MM.1S (cell line): ENCODE measurements at regions not wholly inside any gene's neighbourhood (a gene's known extent, or its start where the extent isn't known, plus 50 kb on each side); places are given as distances from the start of the nearest gene placed in this dataset.
"Not testable (repeated sequence)": the region's sequence is repeated elsewhere in the genome, so short reads cannot be mapped to it uniquely, and the experiment has no call there.

Source experiments
- DNase-seq: peaks from one replicate; pipeline ENCODE4 v3.0.0-alpha.2; 2015
- H2AFZ ChIP-seq: fragments of 300-600 bp; sonication (generic); 2 replicates; pipeline ENCODE4 v1.6.0; 2016; ENCODE audit warnings: antibody characterized with exemption, low read length
- H3F3A ChIP-seq: fragments of 300-600 bp; sonication (generic); 2 replicates; pipeline ENCODE4 v1.6.1; 2016; ENCODE audit warnings: mild to moderate bottlenecking, antibody characterized with exemption, low read length, moderate library complexity, mixed read lengths; ENCODE audit not compliant: insufficient read depth
- H3K27ac ChIP-seq: fragments of 300-600 bp; sonication (generic); 2 replicates; pipeline ENCODE4 v1.5.1; 2016; ENCODE audit warnings: mild to moderate bottlenecking, low read length
- H3K27me3 ChIP-seq: fragments of 300-600 bp; sonication (generic); replicated peaks from 2 replicates; pipeline ENCODE4 v1.6.0; 2016; ENCODE audit warnings: low read length; ENCODE audit not compliant: insufficient read depth
- H3K36me3 ChIP-seq: fragments of 300-600 bp; sonication (generic); replicated peaks from 2 replicates; pipeline ENCODE4 v1.6.1; 2016; ENCODE audit warnings: mild to moderate bottlenecking, low read length, mixed read lengths; ENCODE audit not compliant: insufficient read depth
- H3K4me1 ChIP-seq: fragments of 300-600 bp; sonication (generic); 2 replicates; pipeline ENCODE4 v1.6.1; 2016; ENCODE audit warnings: low read length, mixed read lengths
- H3K4me2 ChIP-seq: fragments of 300-600 bp; sonication (generic); 2 replicates; pipeline ENCODE4 v1.6.0; 2016; ENCODE audit warnings: low read depth, low read length
- H3K4me3 ChIP-seq: fragments of 300-600 bp; sonication (generic); 2 replicates; pipeline ENCODE4 v1.5.1; 2016; ENCODE audit warnings: low read length, mixed read lengths
- H3K79me2 ChIP-seq: fragments of 300-600 bp; sonication (generic); 2 replicates; pipeline ENCODE4 v1.6.1; 2016; ENCODE audit warnings: mixed run types, low read length, mixed read lengths
- H3K9ac ChIP-seq: fragments of 300-600 bp; sonication (generic); 2 replicates; pipeline ENCODE4 v1.6.1; 2016; ENCODE audit warnings: low read length, mixed read lengths
- H3K9me2 ChIP-seq: fragments of 300-600 bp; sonication (generic); replicated peaks from 2 replicates; pipeline ENCODE4 v1.6.1; 2016; ENCODE audit warnings: mild to moderate bottlenecking, low read length, mixed read lengths; ENCODE audit not compliant: insufficient read depth
- H3K9me3 ChIP-seq: fragments of 300-600 bp; sonication (generic); replicated peaks from 2 replicates; pipeline ENCODE4 v1.6.1; 2016; ENCODE audit warnings: mild to moderate bottlenecking, low read length, mixed read lengths; ENCODE audit not compliant: insufficient read depth
- H4K20me1 ChIP-seq: fragments of 300-600 bp; sonication (generic); 2 replicates; pipeline ENCODE4 v1.6.1; 2016; ENCODE audit warnings: mild to moderate bottlenecking, low read length, moderate library complexity, mixed read lengths; ENCODE audit not compliant: insufficient read depth
- EZH2 ChIP-seq: fragments of 300-600 bp; sonication (generic); optimal IDR thresholded peaks from 2 replicates; pipeline ENCODE3; 2017; ENCODE audit warnings: low read depth, mild to moderate bottlenecking, antibody characterized with exemption, low read length, mixed read lengths
- EZH2phosphoT487 ChIP-seq: fragments of 300-600 bp; sonication (generic); IDR thresholded peaks from 2 replicates; pipeline ENCODE4 v1.6.1; 2018; ENCODE audit warnings: antibody characterized with exemption, low read length
- TF ChIP-seq, protein P1 (sequence below): fragments of 300-600 bp; sonication (generic); IDR thresholded peaks from 2 replicates; pipeline ENCODE4 v1.5.1; 2016; ENCODE audit warnings: antibody characterized with exemption, low read length, mixed read lengths

DNA sequence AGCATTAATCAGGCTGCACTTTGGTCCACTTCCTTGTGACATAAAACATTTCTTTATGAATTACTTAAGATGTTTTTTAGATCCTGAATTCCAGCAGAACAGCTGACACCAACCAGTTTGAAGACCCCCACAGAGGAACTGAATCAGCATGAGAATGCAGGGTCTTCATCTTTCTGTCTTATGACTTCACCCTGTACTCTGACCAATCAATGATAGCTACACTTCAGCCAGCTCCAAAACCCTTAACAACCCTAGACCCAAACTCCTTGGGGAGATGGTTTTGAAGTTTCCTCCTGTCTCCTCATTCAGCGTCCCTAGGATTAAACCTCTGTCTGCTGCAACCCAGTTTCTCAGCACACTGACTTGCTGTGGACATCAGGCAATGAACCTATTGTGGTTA, 175.0 kb downstream of the CTH start:
- Histone ChIP-seq H3K4me2 (no peak overlapping the region), H3F3A (no peaks in the 10 kb centered on the region), H3K79me2 (no peaks in the 10 kb centered on the region), H3K4me1 (no peaks in the 10 kb centered on the region), H2AFZ (no peak overlapping the region), H4K20me1 (no peaks in the 10 kb centered on the region), H3K4me3 (no peak overlapping the region), H3K9me3 (no peaks in the 10 kb centered on the region), H3K27ac (no peak overlapping the region), H3K27me3 (no peaks in the 10 kb centered on the region), H3K36me3 (no peaks in the 10 kb centered on the region), H3K9ac (no peak overlapping the region), H3K9me2 (no peaks in the 10 kb centered on the region)
- TF ChIP-seq, protein P1, sequence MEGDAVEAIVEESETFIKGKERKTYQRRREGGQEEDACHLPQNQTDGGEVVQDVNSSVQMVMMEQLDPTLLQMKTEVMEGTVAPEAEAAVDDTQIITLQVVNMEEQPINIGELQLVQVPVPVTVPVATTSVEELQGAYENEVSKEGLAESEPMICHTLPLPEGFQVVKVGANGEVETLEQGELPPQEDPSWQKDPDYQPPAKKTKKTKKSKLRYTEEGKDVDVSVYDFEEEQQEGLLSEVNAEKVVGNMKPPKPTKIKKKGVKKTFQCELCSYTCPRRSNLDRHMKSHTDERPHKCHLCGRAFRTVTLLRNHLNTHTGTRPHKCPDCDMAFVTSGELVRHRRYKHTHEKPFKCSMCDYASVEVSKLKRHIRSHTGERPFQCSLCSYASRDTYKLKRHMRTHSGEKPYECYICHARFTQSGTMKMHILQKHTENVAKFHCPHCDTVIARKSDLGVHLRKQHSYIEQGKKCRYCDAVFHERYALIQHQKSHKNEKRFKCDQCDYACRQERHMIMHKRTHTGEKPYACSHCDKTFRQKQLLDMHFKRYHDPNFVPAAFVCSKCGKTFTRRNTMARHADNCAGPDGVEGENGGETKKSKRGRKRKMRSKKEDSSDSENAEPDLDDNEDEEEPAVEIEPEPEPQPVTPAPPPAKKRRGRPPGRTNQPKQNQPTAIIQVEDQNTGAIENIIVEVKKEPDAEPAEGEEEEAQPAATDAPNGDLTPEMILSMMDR, result no peak
- TF ChIP-seq EZH2phosphoT487, result no peak
- DNase-seq, result no peak

DNA sequence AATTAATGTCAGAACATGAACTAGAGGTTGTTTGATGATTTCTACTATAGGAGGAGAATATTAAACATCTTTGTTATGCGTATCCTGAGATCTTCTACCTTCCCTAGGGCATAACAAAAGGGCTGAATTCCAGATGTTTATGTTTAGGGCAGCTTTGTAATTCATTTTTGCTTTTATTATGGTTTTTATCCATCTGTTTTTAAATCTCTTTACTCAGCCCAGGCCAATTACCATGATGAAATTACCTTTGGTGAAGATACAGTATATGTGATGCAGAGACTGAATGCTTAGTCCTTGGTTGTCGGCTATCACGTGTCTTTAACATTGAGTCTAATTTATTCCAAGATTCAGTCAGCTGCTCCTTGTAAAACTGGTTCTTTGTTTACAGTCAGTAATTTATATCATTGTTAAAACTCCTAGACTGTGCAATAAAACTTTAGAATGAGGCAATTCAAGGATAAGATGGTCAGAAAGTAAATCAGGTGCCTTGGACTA, 176.9 kb downstream of the CTH start:
- H3F3A ChIP-seq, result no peaks in the 10 kb centered on the region
- no peaks in the 10 kb centered on the region for H3K9me3 ChIP-seq
- no peaks in the 10 kb centered on the region for H3K9me2 ChIP-seq
- no peak overlapping the region for H3K9ac ChIP-seq
- no peak overlapping the region for H3K4me2 ChIP-seq
- TF ChIP-seq EZH2, result no peak
- TF ChIP-seq, protein P1, result no peak
- no peak for TF ChIP-seq EZH2phosphoT487
- DNase-seq, result no peak
- no peaks in the 10 kb centered on the region for H3K36me3 ChIP-seq
- no peaks in the 10 kb centered on the region for H3K79me2 ChIP-seq
- H4K20me1 ChIP-seq, result no peaks in the 10 kb centered on the region
- H3K27me3 ChIP-seq, result no peaks in the 10 kb centered on the region
- H3K4me3 ChIP-seq, result no peak overlapping the region
- no peaks in the 10 kb centered on the region for H3K4me1 ChIP-seq
- H3K27ac ChIP-seq, result no peak overlapping the region
- H2AFZ ChIP-seq, result no peak overlapping the region

DNA sequence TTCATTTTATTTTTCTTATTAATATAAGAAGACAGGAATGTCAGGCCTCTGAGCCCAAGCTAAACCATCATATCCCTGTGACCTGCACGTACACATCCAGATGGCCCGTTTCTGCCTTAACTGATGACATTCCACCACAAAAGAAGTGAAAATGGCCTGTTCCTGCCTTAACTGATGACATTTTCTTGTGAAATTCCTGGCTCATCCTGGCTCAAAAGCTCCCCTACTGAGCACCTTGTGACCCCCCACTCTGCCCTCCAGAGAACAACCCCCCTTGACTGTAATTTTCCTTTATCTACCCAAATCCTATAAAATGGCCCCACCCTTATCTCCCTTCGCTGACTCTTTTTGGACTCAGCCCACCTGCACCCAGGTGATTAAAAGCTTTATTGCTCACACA, 182.5 kb downstream of the CTH start:
- H3F3A ChIP-seq, H3K9me3 ChIP-seq, H3K36me3 ChIP-seq, H3K79me2 ChIP-seq, H4K20me1 ChIP-seq, H3K9ac ChIP-seq, H3K9me2 ChIP-seq, H3K4me3 ChIP-seq, DNase-seq, H2AFZ ChIP-seq, H3K4me2 ChIP-seq, H3K4me1 ChIP-seq, H3K27me3 ChIP-seq, H3K27ac ChIP-seq: not testable (repeated sequence)

DNA sequence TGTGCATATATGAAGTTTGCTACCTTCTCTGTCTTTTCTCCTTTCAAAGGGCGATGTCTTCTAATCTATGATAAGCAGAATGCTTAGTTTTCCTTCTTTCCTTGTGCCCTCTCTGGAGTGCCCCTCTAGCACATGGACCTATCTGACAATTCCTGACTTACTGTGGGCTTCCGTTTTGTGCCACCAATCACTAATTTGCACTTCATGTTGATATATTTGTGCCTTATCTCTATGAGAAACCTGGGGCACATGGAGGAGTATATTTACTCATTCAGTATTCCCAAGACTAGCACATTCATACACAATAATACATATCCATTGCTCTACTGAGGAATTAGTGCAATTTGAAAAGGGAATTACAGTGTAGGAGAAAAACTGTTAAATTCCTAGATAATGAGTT, 197.7 kb downstream of the CTH start:
- H3K4me3 ChIP-seq, result no peak overlapping the region
- H3K9me3 ChIP-seq, result no peaks in the 10 kb centered on the region
- no peak overlapping the region for H3K9ac ChIP-seq
- no peak overlapping the region for H3K4me2 ChIP-seq
- H3K9me2 ChIP-seq, result no peaks in the 10 kb centered on the region
- no peaks in the 10 kb centered on the region for H3K4me1 ChIP-seq
- no peaks in the 10 kb centered on the region for H3K36me3 ChIP-seq
- H3F3A ChIP-seq, result no peaks in the 10 kb centered on the region
- no peak overlapping the region for H2AFZ ChIP-seq
- H3K27ac ChIP-seq, result no peak overlapping the region
- no peaks in the 10 kb centered on the region for H3K79me2 ChIP-seq
- H4K20me1 ChIP-seq, result no peaks in the 10 kb centered on the region
- no peaks in the 10 kb centered on the region for H3K27me3 ChIP-seq
- DNase-seq, result no peak
- TF ChIP-seq EZH2, result no peak
- TF ChIP-seq EZH2phosphoT487, result no peak
- TF ChIP-seq, protein P1, result no peak

DNA sequence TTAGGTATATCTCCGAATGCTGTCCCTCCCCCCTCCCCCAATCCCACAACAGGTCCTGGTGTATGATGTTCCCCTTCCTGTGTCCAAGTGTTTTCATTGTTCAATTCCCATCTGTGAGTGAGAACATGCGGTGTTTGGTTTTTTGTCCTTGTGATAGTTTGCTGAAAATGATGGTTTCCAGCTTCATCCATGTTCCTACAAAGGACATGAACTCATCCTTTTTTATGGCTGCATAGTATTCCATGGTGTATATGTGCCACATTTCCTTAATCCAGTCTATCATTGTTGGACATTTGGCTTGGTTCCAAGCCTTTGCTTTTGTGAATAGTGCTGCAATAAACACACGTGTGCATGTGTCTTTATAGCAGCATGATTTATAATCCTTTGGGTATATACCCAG, 199.1 kb downstream of the CTH start:
- not testable (repeated sequence) for H3K9me3 ChIP-seq, H3K27ac ChIP-seq, DNase-seq, H2AFZ ChIP-seq, H3K4me2 ChIP-seq, H3F3A ChIP-seq, H3K36me3 ChIP-seq, H3K9me2 ChIP-seq, H3K4me1 ChIP-seq, H4K20me1 ChIP-seq, H3K4me3 ChIP-seq, H3K9ac ChIP-seq, H3K27me3 ChIP-seq, H3K79me2 ChIP-seq
